Stomach (tissue), 8 donors: ENCODE measurements at regions not wholly inside any gene's neighbourhood (a gene's known extent, or its start where the extent isn't known, plus 50 kb on each side); places are given as distances from the start of the nearest gene placed in this dataset.

Experiments used
- DNase-seq, 2 donors: peaks; one replicate each; pipeline versions ENCODE4 v3.0.0 to v3.0.0-alpha.2; 2013 to 2019
- H3K27ac ChIP-seq, 5 donors: fragments of 200-600 bp in 4 of 5; sonication (generic) in 4 of 5; one replicate each; pipeline ENCODE4 v1.5.1; 2013 to 2019; ENCODE audit warnings: mild to moderate bottlenecking in 1 of 5, moderate library complexity in 1 of 5
- H3K27me3 ChIP-seq, 3 donors: fragments of 200-600 bp; sonication (generic); one replicate each; pipeline ENCODE4 v1.5.1; 2017 to 2019; ENCODE audit warnings: mixed run types in 1 of 3
- H3K36me3 ChIP-seq, 4 donors: fragments of 200-600 bp; sonication (generic); 1 replicate in 3 of 4; 2 replicates in 1 of 4; pipeline ENCODE4 v1.5.1; 2016 to 2019
- H3K4me1 ChIP-seq, 4 donors: fragments of 200-600 bp; sonication (generic); one replicate each; pipeline ENCODE4 v1.5.1; 2016 to 2019
- H3K4me3 ChIP-seq, 4 donors: fragments of 200-600 bp; sonication (generic) in 3 of 4; one replicate each; pipeline ENCODE4 v1.5.1; 2016 to 2019; ENCODE audit warnings: mild to moderate bottlenecking in 1 of 4
- H3K9me3 ChIP-seq, 4 donors: fragments of 200-600 bp; sonication (generic); one replicate each; pipeline ENCODE4 v1.5.1; 2016 to 2019
- EP300 ChIP-seq: sonication (generic); formaldehyde crosslinking; IDR thresholded peaks from one replicate; pipeline ENCODE4 v1.6.1; 2017; ENCODE audit warnings: antibody characterized with exemption
- POLR2A ChIP-seq, 4 donors: fragments of 450-650 bp; IDR thresholded peaks; one replicate each; pipeline ENCODE4 v1.6.1; 2016; ENCODE audit warnings: antibody characterized with exemption in 4 of 4, control low read depth in 2 of 4, mild to moderate bottlenecking in 1 of 4, moderate library complexity in 1 of 4
- POLR2AphosphoS5 ChIP-seq, 3 donors: sonication (generic); formaldehyde crosslinking; IDR thresholded peaks; one replicate each; pipeline ENCODE4 v1.6.1; 2016; ENCODE audit warnings: antibody characterized with exemption in 3 of 3
- WGBS, 5 donors: extraction: QIAGEN DNeasy Blood & Tissue Kit in 3 of 5; methylation state at CpG; one replicate each; pipeline versions ENCODE4 v1.1.5 to v1.1.7; 2013 to 2018; 5-methylcytosine and 5-hydroxymethylcytosine counted together
- intact Hi-C: fragments of 100-400 bp; cut with DNase I; formaldehyde crosslinking; loops from one replicate; pipeline ENCODE4 v1.15.1; 2023; ENCODE audit warnings: low total_unique reads
- TF ChIP-seq, protein P1 (sequence below), 7 experiments: fragments of 450-650 bp in 4 of 7; fragments of 200-600 bp in 3 of 7; sonication (generic) in 3 of 7; IDR thresholded peaks; one replicate each; pipeline ENCODE4 v1.5.1; 2016 to 2019; ENCODE audit warnings: antibody characterized with exemption in 7 of 7, control low read depth in 2 of 7, mild to moderate bottlenecking in 1 of 7
- donor health status: healthy with polysubstance abuse.
- donor health status: Bipolar disorder and iron deficiency.
- donor health status: healthy.

DNA sequence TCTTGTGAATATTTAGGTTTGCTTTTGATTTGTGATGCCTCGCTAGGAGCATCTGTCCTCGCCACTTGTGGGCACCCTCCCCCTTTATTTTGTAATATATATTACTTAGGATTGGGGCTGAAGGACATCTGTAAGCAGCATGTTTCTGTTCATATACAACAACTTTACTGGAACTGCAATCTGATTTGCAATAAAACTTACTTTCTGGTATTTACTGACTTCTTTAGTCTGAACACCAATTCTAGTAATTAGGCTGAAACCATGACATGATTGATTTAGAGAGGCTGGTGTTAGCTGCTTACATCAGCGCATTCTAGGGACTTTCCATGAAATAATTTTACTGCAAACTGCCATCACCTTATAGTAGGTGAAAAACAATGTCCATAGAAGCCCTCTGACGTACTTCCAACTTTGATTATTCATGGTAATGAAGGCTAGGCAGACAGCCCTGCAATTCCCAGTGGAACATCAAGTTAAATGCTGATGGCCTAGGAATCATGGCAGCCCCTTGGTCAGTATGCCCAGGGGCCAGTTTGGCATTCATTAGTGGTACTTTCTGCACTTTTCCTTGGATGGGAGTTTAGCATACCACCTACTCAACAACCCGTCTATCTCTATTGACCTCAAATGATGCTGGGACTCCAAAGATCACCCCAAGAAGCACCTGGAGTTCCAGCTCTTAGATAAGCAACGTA is 132.9 kb upstream of the MCHR2 start:
- WGBS, 5 donors, result 49 to 70% (median 56%) methylated on average over 6 of the region's 6 CpGs
- intact Hi-C loops, result no loop called here

DNA sequence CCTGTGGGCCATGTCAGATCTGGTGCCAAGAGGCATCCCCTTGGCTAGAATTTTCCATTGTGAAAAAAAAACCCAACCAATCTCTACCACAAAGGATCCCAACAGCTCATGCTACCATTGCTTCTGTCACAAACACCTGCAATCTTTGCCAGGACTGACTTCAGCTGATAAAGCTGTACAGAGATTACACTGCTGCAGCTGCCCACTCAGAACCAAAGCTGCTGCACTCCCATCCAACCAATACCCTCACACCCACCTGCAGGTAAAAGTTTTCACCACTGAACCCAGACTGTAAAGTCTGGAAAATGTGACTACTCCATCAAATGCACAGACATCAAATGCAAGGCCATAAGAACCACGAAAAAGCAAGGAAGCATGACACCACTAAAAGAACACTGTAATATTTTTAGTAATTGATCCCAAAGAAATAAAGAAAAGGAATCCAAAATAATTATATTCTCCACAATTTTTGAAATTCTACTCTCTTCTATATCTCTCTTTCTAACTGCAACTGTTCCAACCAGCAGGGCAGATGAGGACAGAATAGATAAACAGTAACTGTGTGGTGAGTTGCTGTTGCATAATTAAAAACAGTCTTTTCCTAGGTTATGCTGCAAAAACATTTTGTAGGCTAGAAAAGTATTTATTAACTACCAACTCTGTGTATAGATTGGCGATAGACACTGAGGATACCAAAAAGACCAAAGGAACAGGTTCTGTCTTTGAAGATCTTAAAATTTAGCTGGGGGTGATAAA is 128.0 kb upstream of the MCHR2 start:
- Histone ChIP-seq H3K27me3 (peaks cover 0 to 3% (median under 1%) of the 10 kb centered on the region in 3 donors), H3K36me3 (no peaks in the 10 kb centered on the region), H3K9me3 (no peaks in the 10 kb centered on the region), H3K4me1 (no peaks in the 10 kb centered on the region), H3K27ac (no peak overlapping the region), H3K4me3 (no peak overlapping the region)
- intact Hi-C loops, result no loop called here
- TF ChIP-seq POLR2AphosphoS5 (IDR thresholded peaks at IDR 0.05), result no peak
- no peak for TF ChIP-seq POLR2A (IDR thresholded peaks at IDR 0.05)
- TF ChIP-seq, protein P1, sequence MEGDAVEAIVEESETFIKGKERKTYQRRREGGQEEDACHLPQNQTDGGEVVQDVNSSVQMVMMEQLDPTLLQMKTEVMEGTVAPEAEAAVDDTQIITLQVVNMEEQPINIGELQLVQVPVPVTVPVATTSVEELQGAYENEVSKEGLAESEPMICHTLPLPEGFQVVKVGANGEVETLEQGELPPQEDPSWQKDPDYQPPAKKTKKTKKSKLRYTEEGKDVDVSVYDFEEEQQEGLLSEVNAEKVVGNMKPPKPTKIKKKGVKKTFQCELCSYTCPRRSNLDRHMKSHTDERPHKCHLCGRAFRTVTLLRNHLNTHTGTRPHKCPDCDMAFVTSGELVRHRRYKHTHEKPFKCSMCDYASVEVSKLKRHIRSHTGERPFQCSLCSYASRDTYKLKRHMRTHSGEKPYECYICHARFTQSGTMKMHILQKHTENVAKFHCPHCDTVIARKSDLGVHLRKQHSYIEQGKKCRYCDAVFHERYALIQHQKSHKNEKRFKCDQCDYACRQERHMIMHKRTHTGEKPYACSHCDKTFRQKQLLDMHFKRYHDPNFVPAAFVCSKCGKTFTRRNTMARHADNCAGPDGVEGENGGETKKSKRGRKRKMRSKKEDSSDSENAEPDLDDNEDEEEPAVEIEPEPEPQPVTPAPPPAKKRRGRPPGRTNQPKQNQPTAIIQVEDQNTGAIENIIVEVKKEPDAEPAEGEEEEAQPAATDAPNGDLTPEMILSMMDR (IDR thresholded peaks at IDR 0.05), result no peak
- no peak for TF ChIP-seq EP300
- no peak for DNase-seq
- 67 to 91% (median 78%) methylated on average over 2 of the region's 2 CpGs for WGBS, 5 donors

More for the DNA sequence above, 132.9 kb upstream of the MCHR2 start:
- H3K4me3 ChIP-seq, result no peak overlapping the region
- H3K9me3 ChIP-seq, result peaks cover 0 to 16% (median 9%) of the 10 kb centered on the region in 4 donors
- H3K27ac ChIP-seq, result no peak overlapping the region
- no peaks in the 10 kb centered on the region for H3K36me3 ChIP-seq
- DNase-seq, result no peak
- no peaks in the 10 kb centered on the region for H3K4me1 ChIP-seq
- peaks cover 0 to 4% (median 0%) of the 10 kb centered on the region in 3 donors for H3K27me3 ChIP-seq
- TF ChIP-seq POLR2AphosphoS5 (IDR thresholded peaks at IDR 0.05) (no peak), EP300 (no peak), POLR2A (IDR thresholded peaks at IDR 0.05) (no peak)
- TF ChIP-seq, protein P1 (IDR thresholded peaks at IDR 0.05), result no peak

DNA sequence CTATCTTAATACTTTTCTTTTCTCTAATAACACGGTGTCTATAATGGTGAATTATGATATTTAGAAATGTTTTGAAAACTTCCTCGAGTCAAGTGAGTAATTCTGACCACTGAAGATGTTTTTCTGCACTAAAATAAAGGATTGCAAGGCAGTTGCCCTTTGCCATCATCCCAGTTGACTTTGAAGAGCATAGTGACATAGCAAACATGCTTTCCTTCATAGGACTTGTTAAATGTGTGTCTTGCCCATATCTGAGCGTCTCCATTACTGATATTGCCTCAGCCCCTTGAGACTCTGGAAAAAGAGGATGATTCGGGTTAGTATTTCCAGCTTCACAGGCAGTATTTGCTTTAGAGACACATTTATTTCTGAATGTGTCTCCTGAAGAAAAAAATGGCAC is 125.2 kb upstream of the MCHR2 start:
- Histone ChIP-seq H3K36me3 (no peaks in the 10 kb centered on the region), H3K27ac (no peak overlapping the region), H3K27me3 (peaks cover 0 to 8% (median 0%) of the 10 kb centered on the region in 3 donors), H3K4me1 (no peaks in the 10 kb centered on the region), H3K9me3 (no peaks in the 10 kb centered on the region), H3K4me3 (no peak overlapping the region)
- intact Hi-C loops, result loop anchor here (10.0 kb wide), 2 partner anchors 356 to 546 kb away; no protein-coding TSS in a partner anchor
- DNase-seq, result no peak
- WGBS, 5 donors, result 51 to 56% (median 54%) methylated on average over 4 of the region's 4 CpGs
- no peak for TF ChIP-seq POLR2A (IDR thresholded peaks at IDR 0.05)
- TF ChIP-seq EP300, result no peak
- no peak for TF ChIP-seq POLR2AphosphoS5 (IDR thresholded peaks at IDR 0.05)
- TF ChIP-seq, protein P1 (IDR thresholded peaks at IDR 0.05), result no peak

DNA sequence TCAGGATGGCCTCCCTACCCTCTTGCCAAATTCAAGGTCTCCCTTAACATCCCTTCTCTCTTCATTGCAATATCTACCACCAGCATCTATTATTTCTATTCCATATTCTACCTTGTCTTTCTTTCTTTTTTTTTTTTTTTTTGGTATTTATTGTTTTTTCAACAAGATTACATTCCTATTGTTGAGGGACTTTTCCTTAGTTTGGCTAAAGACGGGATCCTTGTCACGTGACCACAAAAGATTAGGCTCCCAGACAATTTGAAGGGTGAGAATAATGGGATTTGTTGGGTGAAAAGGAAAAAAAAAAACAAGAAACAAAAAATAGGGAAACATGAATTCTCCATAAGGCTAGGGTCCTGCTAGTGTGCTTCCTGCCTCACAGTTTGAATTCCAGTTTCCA is 124.3 kb upstream of the MCHR2 start:
- WGBS, 5 donors, result 71 to 85% (median 80%) methylated on average over 2 of the region's 2 CpGs
- Histone ChIP-seq H3K27ac (no peak overlapping the region), H3K36me3 (no peaks in the 10 kb centered on the region), H3K27me3 (peaks cover 0 to 8% (median 0%) of the 10 kb centered on the region in 3 donors), H3K4me3 (no peak overlapping the region), H3K4me1 (no peaks in the 10 kb centered on the region), H3K9me3 (no peaks in the 10 kb centered on the region)
- TF ChIP-seq POLR2A (IDR thresholded peaks at IDR 0.05) (no peak), POLR2AphosphoS5 (IDR thresholded peaks at IDR 0.05) (no peak), EP300 (no peak)
- TF ChIP-seq, protein P1 (IDR thresholded peaks at IDR 0.05), result no peak
- no peak for DNase-seq
- intact Hi-C loops, result loop anchor here (10.0 kb wide), 2 partner anchors 356 to 546 kb away; no protein-coding TSS in a partner anchor
